GM12865 (cell line): ENCODE measurements at regions not wholly inside any gene's neighbourhood (a gene's known extent, or its start where the extent isn't known, plus 50 kb on each side); places are given as distances from the start of the nearest gene placed in this dataset.

Source experiments
- DNase-seq: peaks from one replicate; pipeline ENCODE4 v3.0.0; 2010; ENCODE audit warnings: low read depth
- H3K4me3 ChIP-seq: 2 replicates; pipeline ENCODE4 v1.5.1; 2011; ENCODE audit warnings: mild to moderate bottlenecking, low read depth, low read length, control low read depth
- TF ChIP-seq, protein P1 (sequence below): IDR thresholded peaks from 2 replicates; pipeline ENCODE4 v1.5.1; 2011; ENCODE audit warnings: low read length, control low read depth, low read depth, inconsistent platforms; ENCODE audit not compliant: insufficient read depth; ENCODE audit errors: missing control alignments

DNA sequence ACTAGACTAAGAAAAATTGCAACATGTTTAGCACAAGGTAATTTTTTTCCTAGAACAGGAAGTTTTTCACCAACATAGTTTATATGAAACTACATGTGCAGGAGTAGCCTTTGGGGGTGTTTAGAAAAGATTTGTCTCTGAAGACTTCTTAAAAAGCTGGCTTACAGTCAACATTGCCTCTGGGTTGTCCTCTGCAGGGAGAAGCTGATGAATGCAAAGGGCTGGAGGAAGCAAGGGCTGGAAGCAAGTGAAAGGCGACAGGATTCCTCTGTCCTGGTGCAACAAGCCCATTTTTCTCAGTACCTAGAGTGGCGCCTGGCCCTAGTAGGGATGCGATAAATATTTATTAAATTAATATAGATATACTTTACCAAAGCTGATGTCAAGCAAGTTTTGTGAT, 180.3 kb upstream of the LCORL start:
- TF ChIP-seq, protein P1, sequence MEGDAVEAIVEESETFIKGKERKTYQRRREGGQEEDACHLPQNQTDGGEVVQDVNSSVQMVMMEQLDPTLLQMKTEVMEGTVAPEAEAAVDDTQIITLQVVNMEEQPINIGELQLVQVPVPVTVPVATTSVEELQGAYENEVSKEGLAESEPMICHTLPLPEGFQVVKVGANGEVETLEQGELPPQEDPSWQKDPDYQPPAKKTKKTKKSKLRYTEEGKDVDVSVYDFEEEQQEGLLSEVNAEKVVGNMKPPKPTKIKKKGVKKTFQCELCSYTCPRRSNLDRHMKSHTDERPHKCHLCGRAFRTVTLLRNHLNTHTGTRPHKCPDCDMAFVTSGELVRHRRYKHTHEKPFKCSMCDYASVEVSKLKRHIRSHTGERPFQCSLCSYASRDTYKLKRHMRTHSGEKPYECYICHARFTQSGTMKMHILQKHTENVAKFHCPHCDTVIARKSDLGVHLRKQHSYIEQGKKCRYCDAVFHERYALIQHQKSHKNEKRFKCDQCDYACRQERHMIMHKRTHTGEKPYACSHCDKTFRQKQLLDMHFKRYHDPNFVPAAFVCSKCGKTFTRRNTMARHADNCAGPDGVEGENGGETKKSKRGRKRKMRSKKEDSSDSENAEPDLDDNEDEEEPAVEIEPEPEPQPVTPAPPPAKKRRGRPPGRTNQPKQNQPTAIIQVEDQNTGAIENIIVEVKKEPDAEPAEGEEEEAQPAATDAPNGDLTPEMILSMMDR: no peak
- H3K4me3 ChIP-seq: no peak overlapping the region
- no peak for DNase-seq

DNA sequence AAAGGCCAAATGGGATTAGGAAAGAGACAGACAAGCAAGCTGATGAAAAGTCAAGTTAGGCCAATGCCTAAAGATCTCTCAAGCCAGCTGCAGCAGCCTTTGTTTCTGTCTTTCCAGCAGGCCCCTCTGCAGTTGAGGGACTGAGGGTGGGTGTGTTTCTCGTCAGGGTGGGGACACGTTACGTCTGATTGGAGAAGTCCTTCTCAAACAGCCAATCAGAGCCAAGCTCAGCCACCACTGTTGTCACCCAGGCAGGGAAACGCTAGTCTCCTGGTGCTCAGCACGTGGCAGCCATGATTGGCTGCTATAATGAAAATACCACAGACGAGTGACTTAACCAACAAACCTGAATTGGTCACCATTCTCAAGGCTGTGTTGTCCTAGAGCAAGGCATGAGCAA, 177.1 kb upstream of the LCORL start:
- TF ChIP-seq, protein P1: no peak
- no peak overlapping the region for H3K4me3 ChIP-seq
- DNase-seq: no peak

DNA sequence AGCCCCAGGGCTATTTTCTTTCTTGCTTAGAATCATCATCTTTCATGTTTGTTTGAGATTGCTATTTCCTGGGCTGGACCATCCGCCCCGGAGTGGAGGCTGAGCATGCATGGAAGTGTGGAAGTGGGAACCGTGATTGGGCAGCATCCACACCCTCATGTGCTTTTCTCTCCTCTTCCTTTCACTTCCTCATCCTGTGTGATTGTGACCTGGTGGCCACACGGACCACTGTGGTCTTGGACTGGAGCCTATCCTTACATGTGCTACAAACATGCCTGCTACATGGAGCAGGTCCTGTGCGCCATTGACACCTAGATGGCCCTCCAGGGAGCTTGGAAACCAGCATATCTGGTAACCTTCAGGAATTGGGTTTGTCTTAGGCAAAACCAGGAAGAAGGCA, 175.9 kb upstream of the LCORL start:
- TF ChIP-seq, protein P1: no peak
- DNase-seq: no peak
- no peak overlapping the region for H3K4me3 ChIP-seq

DNA sequence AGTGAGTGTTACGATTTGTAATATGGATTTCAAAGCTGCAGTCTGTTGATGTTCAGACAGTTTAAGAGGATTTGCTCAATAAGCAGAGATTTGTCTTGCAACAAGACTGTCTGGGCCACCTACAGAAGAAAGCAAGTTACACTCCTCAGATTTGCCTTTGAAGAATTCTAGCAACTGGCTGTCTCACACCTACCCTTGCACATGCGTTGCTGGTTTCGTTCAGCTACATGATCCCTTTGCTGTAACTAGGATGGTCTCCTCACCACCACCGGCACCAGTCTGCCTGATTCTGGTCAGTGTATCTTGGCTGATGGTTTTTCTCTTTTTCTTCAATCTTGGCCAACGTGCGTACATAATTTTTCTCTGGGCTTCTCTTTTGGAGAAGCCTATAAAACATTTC, 172.7 kb upstream of the LCORL start:
- no peak overlapping the region for H3K4me3 ChIP-seq
- DNase-seq: no peak
- TF ChIP-seq, protein P1: no peak

DNA sequence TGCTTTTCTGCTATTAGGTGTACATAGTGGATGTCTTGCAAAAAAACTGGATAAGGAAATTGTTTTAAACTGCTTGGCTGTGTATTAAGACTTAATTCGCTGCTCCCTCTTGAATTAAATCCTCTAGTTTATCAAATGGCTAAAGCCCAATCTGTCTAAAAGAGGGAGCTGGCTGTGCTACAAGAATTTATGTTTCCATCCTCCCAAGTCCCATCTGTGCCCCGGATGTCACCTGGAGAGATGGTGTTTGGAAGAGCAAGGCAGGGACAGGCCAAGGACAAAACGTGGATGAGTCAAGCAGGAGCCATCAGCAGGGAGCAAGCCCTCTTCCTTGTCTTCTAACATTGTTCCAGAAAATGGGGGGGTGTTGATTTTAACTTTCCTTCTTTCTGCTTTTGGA, 171.3 kb upstream of the LCORL start:
- TF ChIP-seq, protein P1: no peak
- H3K4me3 ChIP-seq: no peak overlapping the region
- DNase-seq: no peak

DNA sequence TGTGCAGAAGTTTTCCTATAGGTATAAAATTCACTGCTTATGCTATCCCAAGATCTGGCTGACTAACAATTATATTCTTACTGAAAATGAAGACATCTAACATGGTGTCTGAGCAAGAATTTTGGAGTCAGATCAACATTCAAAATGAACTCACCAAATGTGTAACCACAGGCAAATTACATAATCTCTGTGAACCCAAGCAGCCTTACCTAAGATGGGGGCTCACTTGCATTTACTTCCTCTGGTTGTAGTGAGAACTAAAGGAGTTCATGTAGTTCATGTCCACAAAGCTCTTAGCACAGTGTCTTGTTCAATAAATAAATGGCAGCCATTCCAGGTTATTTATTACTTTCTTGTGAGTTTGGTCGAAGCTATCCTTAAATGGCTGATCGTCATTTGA, 163.9 kb upstream of the LCORL start:
- no peak overlapping the region for H3K4me3 ChIP-seq
- no peak for DNase-seq
- TF ChIP-seq, protein P1: no peak

DNA sequence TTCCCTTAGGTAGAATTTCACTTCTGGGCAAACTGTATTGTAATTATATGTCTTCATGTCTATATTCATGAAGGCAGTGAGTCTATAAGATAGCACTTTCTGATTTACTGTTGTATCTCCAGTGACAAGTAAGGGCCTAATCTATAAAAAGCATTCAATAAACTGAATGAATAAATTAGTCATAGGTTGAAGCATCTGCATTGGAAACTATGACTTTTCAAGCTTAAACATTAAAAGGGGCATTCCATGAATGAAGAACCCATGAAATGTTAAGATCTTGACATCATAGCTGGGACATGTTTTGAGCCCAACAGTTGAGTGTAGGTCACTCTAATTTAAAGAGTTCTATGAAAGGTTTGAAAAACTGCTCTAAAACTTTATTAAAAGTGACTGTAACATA, 159.3 kb upstream of the LCORL start:
- H3K4me3 ChIP-seq: no peak overlapping the region
- DNase-seq: no peak
- TF ChIP-seq, protein P1: no peak
